RWPE1 (cell line): ENCODE measurements at regions not wholly inside any gene's neighbourhood (a gene's known extent, or its start where the extent isn't known, plus 50 kb on each side); places are given as distances from the start of the nearest gene placed in this dataset.

ENCODE experiments used
- CTCF ChIA-PET: fragments of 350-600 bp; sonication (Branson Sonifier 250); formaldehyde crosslinking; extraction: SDS; loops from one replicate; lab custom pipeline; 2021; lab: Yijun Ruan, JAX
- POLR2A ChIA-PET: fragments of 400-600 bp; formaldehyde crosslinking; extraction: SDS; loops from one replicate; lab custom pipeline; 2020; ENCODE audit warnings: antibody characterized with exemption; ENCODE audit not compliant: low non-redundant PET; lab: Yijun Ruan, JAX
- DNase-seq: peaks from one replicate; pipeline ENCODE4 v3.0.0; 2012; ENCODE audit warnings: low spot score
- H3K27ac ChIP-seq: fragments of 450-650 bp; 2 replicates; pipeline ENCODE4 v1.5.1; 2017
- TF ChIP-seq, protein P1 (sequence below): fragments of 450-650 bp; conservative IDR thresholded peaks from 2 replicates; pipeline ENCODE4 v1.5.1; 2017; ENCODE audit warnings: low read depth, mild to moderate bottlenecking

DNA sequence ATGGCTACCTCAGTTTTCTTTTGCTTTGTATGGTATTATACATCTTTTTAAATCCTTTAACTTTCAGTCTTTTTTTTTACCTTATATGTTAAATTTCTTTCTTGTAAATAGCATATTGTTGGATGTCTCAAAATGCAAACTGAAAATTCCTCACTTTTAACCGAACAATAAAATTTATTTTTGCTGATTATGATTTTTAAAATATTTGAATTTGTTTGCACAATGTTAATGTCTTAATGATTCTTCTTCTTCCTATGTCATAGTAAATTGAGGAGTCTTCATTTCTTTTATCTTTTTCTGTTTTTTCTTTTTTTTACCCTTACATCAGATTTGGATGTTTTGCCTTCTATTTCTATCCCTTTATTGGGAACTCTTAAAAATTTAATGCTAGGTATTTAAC, 574.2 kb upstream of the CDH4 start:
- ChIA-PET CTCF (no interaction called here), POLR2A (no interaction called here)
- no peak for DNase-seq
- TF ChIP-seq, protein P1, sequence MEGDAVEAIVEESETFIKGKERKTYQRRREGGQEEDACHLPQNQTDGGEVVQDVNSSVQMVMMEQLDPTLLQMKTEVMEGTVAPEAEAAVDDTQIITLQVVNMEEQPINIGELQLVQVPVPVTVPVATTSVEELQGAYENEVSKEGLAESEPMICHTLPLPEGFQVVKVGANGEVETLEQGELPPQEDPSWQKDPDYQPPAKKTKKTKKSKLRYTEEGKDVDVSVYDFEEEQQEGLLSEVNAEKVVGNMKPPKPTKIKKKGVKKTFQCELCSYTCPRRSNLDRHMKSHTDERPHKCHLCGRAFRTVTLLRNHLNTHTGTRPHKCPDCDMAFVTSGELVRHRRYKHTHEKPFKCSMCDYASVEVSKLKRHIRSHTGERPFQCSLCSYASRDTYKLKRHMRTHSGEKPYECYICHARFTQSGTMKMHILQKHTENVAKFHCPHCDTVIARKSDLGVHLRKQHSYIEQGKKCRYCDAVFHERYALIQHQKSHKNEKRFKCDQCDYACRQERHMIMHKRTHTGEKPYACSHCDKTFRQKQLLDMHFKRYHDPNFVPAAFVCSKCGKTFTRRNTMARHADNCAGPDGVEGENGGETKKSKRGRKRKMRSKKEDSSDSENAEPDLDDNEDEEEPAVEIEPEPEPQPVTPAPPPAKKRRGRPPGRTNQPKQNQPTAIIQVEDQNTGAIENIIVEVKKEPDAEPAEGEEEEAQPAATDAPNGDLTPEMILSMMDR, result no peak
- no peak overlapping the region for H3K27ac ChIP-seq

DNA sequence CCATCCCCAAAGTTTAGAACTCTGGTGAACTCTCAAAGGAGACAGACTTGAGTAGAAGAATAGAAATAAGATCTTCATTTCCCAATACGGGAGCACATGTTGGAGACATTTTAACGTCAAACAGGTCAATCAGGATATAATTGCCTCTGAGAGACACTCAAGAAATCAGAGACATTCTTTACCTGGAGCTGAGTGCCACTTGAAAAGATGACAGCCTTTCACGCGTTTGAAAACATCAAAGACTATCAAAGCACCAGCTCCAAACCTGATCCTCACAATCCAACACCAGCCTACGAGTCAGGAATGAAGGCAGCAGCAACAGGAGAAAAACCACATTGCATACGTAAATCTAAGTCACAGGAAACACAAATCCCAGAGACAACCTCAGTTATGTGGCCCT, 571.5 kb upstream of the CDH4 start:
- CTCF ChIA-PET, result no interaction called here
- TF ChIP-seq, protein P1, result no peak
- no peak for DNase-seq
- POLR2A ChIA-PET, result no interaction called here
- H3K27ac ChIP-seq, result no peak overlapping the region

DNA sequence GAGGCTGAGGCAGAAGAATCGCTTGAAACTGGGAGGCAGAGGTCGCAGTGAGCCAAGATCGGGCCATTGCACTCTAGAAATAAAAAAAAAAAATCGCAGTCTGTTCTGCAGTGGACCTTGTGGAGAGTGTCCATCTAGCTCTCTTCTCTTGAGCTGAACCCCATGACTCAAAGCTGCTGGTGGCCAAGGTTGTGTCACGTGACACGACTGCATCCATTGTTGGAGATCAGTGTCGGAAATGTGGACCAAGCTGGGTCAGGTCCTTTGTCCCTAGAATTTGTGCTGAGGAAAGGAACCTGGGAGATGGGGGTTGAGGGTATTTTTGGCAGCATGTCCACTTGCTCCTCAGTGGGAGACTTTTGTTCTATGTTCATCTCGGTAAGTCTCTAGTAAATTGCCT, 564.8 kb upstream of the CDH4 start:
- ChIA-PET CTCF (interaction anchor here (0.5 kb wide), 1 partner anchor 296 kb away, joined by 3 read pairs; no protein-coding TSS in a partner anchor), POLR2A (no interaction called here)
- no peak overlapping the region for H3K27ac ChIP-seq
- TF ChIP-seq, protein P1, result no peak
- no peak for DNase-seq

DNA sequence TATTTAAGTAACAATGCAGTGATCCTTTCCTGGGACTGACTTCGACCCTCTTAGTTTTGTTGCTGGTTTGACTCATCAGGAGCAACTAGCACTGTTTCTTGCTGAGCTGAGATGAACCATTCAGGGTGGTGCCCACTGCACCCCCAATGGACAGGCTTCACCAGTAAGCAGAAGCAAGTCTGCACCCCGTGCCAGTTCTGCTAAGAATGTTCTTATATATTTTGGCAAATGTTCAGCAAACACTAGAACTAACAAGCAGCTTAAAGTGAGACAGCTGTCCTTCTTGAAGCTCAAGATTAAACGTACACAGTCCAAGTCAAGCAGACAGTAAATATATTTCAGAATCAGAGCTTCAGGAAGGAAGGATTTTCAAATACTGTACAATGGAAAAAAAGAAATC, 561.3 kb upstream of the CDH4 start:
- ChIA-PET POLR2A (no interaction called here), CTCF (interaction anchor here (0.6 kb wide), 1 partner anchor 115 kb away, joined by 5 read pairs; no protein-coding TSS in a partner anchor)
- TF ChIP-seq, protein P1, result no peak
- no peak for DNase-seq
- no peak overlapping the region for H3K27ac ChIP-seq

DNA sequence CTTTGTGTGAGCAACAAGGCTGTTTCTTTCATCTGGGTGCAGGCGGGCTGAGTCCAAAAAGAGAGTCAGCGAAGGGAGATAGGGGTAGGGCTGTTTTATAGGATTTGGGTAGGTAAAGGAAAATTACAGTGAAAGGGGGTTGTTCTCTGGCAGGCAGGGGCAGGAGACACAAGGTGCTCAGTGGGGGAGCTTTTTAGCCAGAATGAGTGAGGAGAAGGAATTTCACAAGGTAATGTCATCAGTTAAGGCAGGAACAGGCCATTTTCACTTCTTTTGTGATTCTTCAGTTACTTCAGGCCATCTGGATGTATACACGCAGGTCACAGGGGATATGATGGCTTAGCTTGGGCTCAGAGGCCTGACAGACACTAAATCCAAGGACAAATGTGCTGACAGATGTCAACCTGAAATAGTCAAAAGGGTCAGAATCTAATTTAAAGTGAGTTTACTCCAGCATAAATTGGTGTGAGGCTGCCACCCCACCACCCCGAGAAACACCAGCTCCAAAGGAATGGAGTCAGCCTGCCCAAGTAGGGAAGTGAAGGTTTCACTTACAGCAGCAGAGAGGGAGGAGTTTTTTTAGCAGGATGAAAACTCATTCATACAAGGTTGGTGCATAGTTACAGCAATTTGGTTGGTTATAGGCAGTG, 560.0 kb upstream of the CDH4 start:
- no peak for DNase-seq
- CTCF ChIA-PET, result interaction anchor here (0.6 kb wide), 1 partner anchor 436 kb away, joined by 3 read pairs; no protein-coding TSS in a partner anchor
- no peak overlapping the region for H3K27ac ChIP-seq
- TF ChIP-seq, protein P1, result no peak
- POLR2A ChIA-PET, result no interaction called here

DNA sequence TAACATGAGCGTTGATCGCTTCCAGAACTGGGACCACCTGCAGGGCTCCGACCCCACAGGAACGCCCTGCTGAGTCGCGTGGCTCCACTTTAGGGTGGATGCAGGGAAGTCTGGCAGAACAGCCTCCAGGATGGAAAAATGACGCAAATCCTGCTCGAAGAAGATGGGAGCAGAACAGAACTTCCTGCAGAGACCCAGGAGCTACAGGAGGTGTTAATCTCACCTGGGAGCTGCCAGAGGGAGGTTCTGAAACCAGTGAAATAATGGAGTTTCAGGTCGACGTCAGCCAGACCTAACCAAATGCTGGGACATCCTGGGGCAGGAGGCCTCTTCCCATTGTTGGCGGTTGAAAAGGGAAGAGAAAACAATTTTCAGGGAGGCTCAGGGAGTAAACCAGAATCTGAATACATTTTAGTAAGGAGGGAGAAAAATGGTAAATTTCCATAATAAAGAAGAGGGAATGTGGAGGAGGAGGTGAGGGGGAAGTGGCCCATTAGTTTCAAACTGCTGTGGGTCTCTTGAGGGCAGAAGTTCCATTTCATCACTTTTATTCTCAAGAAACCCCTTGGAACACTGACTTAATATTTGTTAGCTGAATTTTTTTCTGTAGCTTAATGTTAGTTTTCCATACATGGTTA, 558.4 kb upstream of the CDH4 start:
- POLR2A ChIA-PET, result no interaction called here
- CTCF ChIA-PET, result interaction anchor here (0.6 kb wide), 1 partner anchor 21 kb away, joined by 4 read pairs; no protein-coding TSS in a partner anchor
- TF ChIP-seq, protein P1, result no peak
- H3K27ac ChIP-seq, result no peak overlapping the region
- DNase-seq, result no peak
